Activated T-helper 17 cell treated with anti-CD3 and anti-CD28 coated beads, Interleukin-2, amount 50 U/mL, for 72 hours (primary cell): ENCODE measurements at regions not wholly inside any gene's neighbourhood (a gene's known extent, or its start where the extent isn't known, plus 50 kb on each side); places are given as distances from the start of the nearest gene placed in this dataset.

Source experiments
- ATAC-seq: fragments of 150-1000 bp; cut with Tn5 transposase; replicated peaks from 2 replicates; pipeline ENCODE4 v1.10.0; 2021; ENCODE audit warnings: mild to moderate bottlenecking, moderate library complexity
- H3K27ac Mint-ChIP-seq: one replicate; pipeline ENCODE4 v1.8.0; 2022; ENCODE audit warnings: mixed read lengths
- H3K27me3 Mint-ChIP-seq: one replicate; pipeline ENCODE4 v1.8.0; 2022; ENCODE audit warnings: mixed read lengths
- H3K36me3 Mint-ChIP-seq: one replicate; pipeline ENCODE4 v1.8.0; 2022; ENCODE audit warnings: low read depth, mild to moderate bottlenecking, mixed read lengths
- H3K4me1 Mint-ChIP-seq: one replicate; pipeline ENCODE4 v1.8.0; 2022; ENCODE audit warnings: mixed read lengths
- H3K4me3 Mint-ChIP-seq: one replicate; pipeline ENCODE4 v1.8.0; 2022; ENCODE audit warnings: mild to moderate bottlenecking, mixed read lengths
- H3K9me3 Mint-ChIP-seq: one replicate; pipeline ENCODE4 v1.8.0; 2022; ENCODE audit warnings: mixed read lengths

GRCh38 chr13:86846501-86846900 lies 824.7 kb upstream of the SLITRK5 start:
- Mint-ChIP-seq H3K4me3 (no peak overlapping the region), H3K27ac (no peak overlapping the region), H3K4me1 (no peaks in the 10 kb centered on the region), H3K36me3 (no peaks in the 10 kb centered on the region), H3K9me3 (peaks cover 16% of the 10 kb centered on the region), H3K27me3 (no peaks in the 10 kb centered on the region)
- no peak for ATAC-seq

- no peaks in the 10 kb centered on the region for H3K36me3 Mint-ChIP-seq
These were observed 822.5 kb upstream of the SLITRK5 start for GRCh38 chr13:86848716-86849115.

GRCh38 chr13:86856991-86857390 lies 814.2 kb upstream of the SLITRK5 start:
- H3K27ac Mint-ChIP-seq: no peak overlapping the region
- H3K36me3 Mint-ChIP-seq: no peaks in the 10 kb centered on the region
- no peak for ATAC-seq
- H3K9me3 Mint-ChIP-seq: peaks cover 5% of the 10 kb centered on the region
- no peaks in the 10 kb centered on the region for H3K4me1 Mint-ChIP-seq
- H3K4me3 Mint-ChIP-seq: no peak overlapping the region
- H3K27me3 Mint-ChIP-seq: no peaks in the 10 kb centered on the region

More at GRCh38 chr13:86848716-86849115, 822.5 kb upstream of the SLITRK5 start:
- Mint-ChIP-seq H3K27me3 (no peaks in the 10 kb centered on the region), H3K9me3 (peaks cover 16% of the 10 kb centered on the region), H3K27ac (no peak overlapping the region), H3K4me3 (no peak overlapping the region), H3K4me1 (no peaks in the 10 kb centered on the region)
- ATAC-seq: no peak

GRCh38 chr13:86858216-86858615 lies 813.0 kb upstream of the SLITRK5 start:
- H3K27me3 Mint-ChIP-seq: no peaks in the 10 kb centered on the region
- H3K27ac Mint-ChIP-seq: no peak overlapping the region
- no peak overlapping the region for H3K4me3 Mint-ChIP-seq
- H3K4me1 Mint-ChIP-seq: no peaks in the 10 kb centered on the region
- no peak for ATAC-seq
- H3K9me3 Mint-ChIP-seq: peaks cover 7% of the 10 kb centered on the region
- H3K36me3 Mint-ChIP-seq: no peaks in the 10 kb centered on the region

- no peaks in the 10 kb centered on the region for H3K36me3 Mint-ChIP-seq
- H3K9me3 Mint-ChIP-seq: peaks cover 12% of the 10 kb centered on the region
- no peak for ATAC-seq
- no peaks in the 10 kb centered on the region for H3K4me1 Mint-ChIP-seq
- no peaks in the 10 kb centered on the region for H3K27me3 Mint-ChIP-seq
- no peak overlapping the region for H3K27ac Mint-ChIP-seq
- H3K4me3 Mint-ChIP-seq: no peak overlapping the region
These were observed 809.0 kb upstream of the SLITRK5 start for GRCh38 chr13:86862137-86862536.

- Mint-ChIP-seq H3K9me3 (peaks cover 12% of the 10 kb centered on the region), H3K4me1 (no peaks in the 10 kb centered on the region), H3K27ac (no peak overlapping the region), H3K27me3 (no peaks in the 10 kb centered on the region), H3K36me3 (no peaks in the 10 kb centered on the region), H3K4me3 (no peak overlapping the region)
- no peak for ATAC-seq
These were observed 806.8 kb upstream of the SLITRK5 start for GRCh38 chr13:86864376-86864775.

- Mint-ChIP-seq H3K27me3 (no peaks in the 10 kb centered on the region), H3K4me1 (no peaks in the 10 kb centered on the region), H3K36me3 (no peaks in the 10 kb centered on the region), H3K4me3 (no peak overlapping the region), H3K27ac (no peak overlapping the region), H3K9me3 (no peaks in the 10 kb centered on the region)
- no peak for ATAC-seq
These were observed 800.7 kb upstream of the SLITRK5 start for GRCh38 chr13:86870444-86870843.

GRCh38 chr13:86877441-86877840 lies 793.7 kb upstream of the SLITRK5 start:
- Mint-ChIP-seq H3K4me1 (no peaks in the 10 kb centered on the region), H3K27me3 (no peaks in the 10 kb centered on the region), H3K27ac (no peak overlapping the region), H3K4me3 (no peak overlapping the region), H3K9me3 (peaks cover 2% of the 10 kb centered on the region), H3K36me3 (no peaks in the 10 kb centered on the region)
- ATAC-seq: no peak

- Mint-ChIP-seq H3K4me1 (no peaks in the 10 kb centered on the region), H3K4me3 (no peak overlapping the region), H3K36me3 (no peaks in the 10 kb centered on the region), H3K9me3 (peaks cover 6% of the 10 kb centered on the region), H3K27ac (no peak overlapping the region), H3K27me3 (no peaks in the 10 kb centered on the region)
- ATAC-seq: no peak
These were observed 792.4 kb upstream of the SLITRK5 start for GRCh38 chr13:86878781-86879180.

GRCh38 chr13:86881390-86881789 lies 789.8 kb upstream of the SLITRK5 start:
- H3K27ac Mint-ChIP-seq: no peak overlapping the region

GRCh38 chr13:86882107-86882506 lies 789.1 kb upstream of the SLITRK5 start:
- Mint-ChIP-seq H3K9me3 (peaks cover 11% of the 10 kb centered on the region), H3K4me1 (no peaks in the 10 kb centered on the region), H3K36me3 (no peaks in the 10 kb centered on the region), H3K27me3 (no peaks in the 10 kb centered on the region), H3K27ac (no peak overlapping the region), H3K4me3 (no peak overlapping the region)
- ATAC-seq: no peak

More at GRCh38 chr13:86881390-86881789, 789.8 kb upstream of the SLITRK5 start:
- Mint-ChIP-seq H3K4me1 (no peaks in the 10 kb centered on the region), H3K36me3 (no peaks in the 10 kb centered on the region), H3K27me3 (no peaks in the 10 kb centered on the region), H3K9me3 (peaks cover 10% of the 10 kb centered on the region), H3K4me3 (no peak overlapping the region)
- ATAC-seq: no peak

- no peaks in the 10 kb centered on the region for H3K36me3 Mint-ChIP-seq
These were observed 788.3 kb upstream of the SLITRK5 start for GRCh38 chr13:86882835-86883234.

GRCh38 chr13:86892330-86892729 lies 778.8 kb upstream of the SLITRK5 start:
- no peak for ATAC-seq
- Mint-ChIP-seq H3K27ac (no peak overlapping the region), H3K27me3 (no peaks in the 10 kb centered on the region), H3K9me3 (peaks cover 11% of the 10 kb centered on the region), H3K4me1 (no peaks in the 10 kb centered on the region), H3K36me3 (no peaks in the 10 kb centered on the region), H3K4me3 (no peak overlapping the region)

More at GRCh38 chr13:86882835-86883234, 788.3 kb upstream of the SLITRK5 start:
- H3K4me1 Mint-ChIP-seq: no peaks in the 10 kb centered on the region
- no peak for ATAC-seq
- no peak overlapping the region for H3K27ac Mint-ChIP-seq
- H3K4me3 Mint-ChIP-seq: no peak overlapping the region
- H3K9me3 Mint-ChIP-seq: peaks cover 14% of the 10 kb centered on the region
- no peaks in the 10 kb centered on the region for H3K27me3 Mint-ChIP-seq

- no peaks in the 10 kb centered on the region for H3K4me1 Mint-ChIP-seq
- no peak for ATAC-seq
- H3K36me3 Mint-ChIP-seq: no peaks in the 10 kb centered on the region
- peaks cover 21% of the 10 kb centered on the region for H3K9me3 Mint-ChIP-seq
- H3K27ac Mint-ChIP-seq: no peak overlapping the region
- H3K4me3 Mint-ChIP-seq: no peak overlapping the region
- no peaks in the 10 kb centered on the region for H3K27me3 Mint-ChIP-seq
These were observed 770.3 kb upstream of the SLITRK5 start for GRCh38 chr13:86900906-86901305.

- Mint-ChIP-seq H3K27me3 (no peaks in the 10 kb centered on the region), H3K9me3 (peaks cover 13% of the 10 kb centered on the region), H3K36me3 (no peaks in the 10 kb centered on the region), H3K4me3 (no peak overlapping the region), H3K27ac (no peak overlapping the region), H3K4me1 (no peaks in the 10 kb centered on the region)
- no peak for ATAC-seq
These were observed 764.9 kb upstream of the SLITRK5 start for GRCh38 chr13:86906127-86906874.
